HG03108 (cell line): ENCODE measurements at regions not wholly inside any gene's neighbourhood (a gene's known extent, or its start where the extent isn't known, plus 50 kb on each side); places are given as distances from the start of the nearest gene placed in this dataset.
"Not testable (repeated sequence)": the region's sequence is repeated elsewhere in the genome, so short reads cannot be mapped to it uniquely, and the experiment has no call there.

Experiments
- ATAC-seq: cut with Tn5 transposase; IDR thresholded peaks from one replicate; pipeline ENCODE4 v1.9.1; 2021; ENCODE audit warnings: moderate library complexity; ENCODE audit not compliant: unreplicated experiment

- no peak for ATAC-seq
Measured at GRCh38 chr12:97977870-97978405, 515.3 kb downstream of the RMST start.

DNA sequence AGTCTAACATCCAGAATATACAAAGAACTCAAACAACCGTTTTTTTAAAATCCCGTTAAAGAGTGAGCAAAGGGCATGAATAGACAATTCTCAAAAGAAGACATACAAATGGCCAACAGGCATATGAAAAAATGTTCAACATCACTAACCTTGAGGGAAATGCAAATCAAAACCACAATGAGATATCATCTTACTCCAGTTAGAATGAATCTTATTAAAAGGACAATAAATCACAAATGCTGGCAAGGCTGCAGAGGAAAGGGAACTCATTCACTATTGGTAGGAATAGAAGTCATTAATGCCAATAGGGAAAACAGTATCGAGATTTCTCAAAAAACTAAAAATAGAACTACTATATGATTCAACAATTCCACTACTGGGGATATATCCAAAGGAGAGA, 520.1 kb downstream of the RMST start:
- ATAC-seq: no peak

- no peak for ATAC-seq
Measured at GRCh38 chr12:97983796-97984195, 521.2 kb downstream of the RMST start.

GRCh38 chr12:97984436-97984835, 521.8 kb downstream of the RMST start:
- no peak for ATAC-seq

- ATAC-seq: no peak
Measured at GRCh38 chr12:97984974-97985580, 522.5 kb downstream of the RMST start.

DNA sequence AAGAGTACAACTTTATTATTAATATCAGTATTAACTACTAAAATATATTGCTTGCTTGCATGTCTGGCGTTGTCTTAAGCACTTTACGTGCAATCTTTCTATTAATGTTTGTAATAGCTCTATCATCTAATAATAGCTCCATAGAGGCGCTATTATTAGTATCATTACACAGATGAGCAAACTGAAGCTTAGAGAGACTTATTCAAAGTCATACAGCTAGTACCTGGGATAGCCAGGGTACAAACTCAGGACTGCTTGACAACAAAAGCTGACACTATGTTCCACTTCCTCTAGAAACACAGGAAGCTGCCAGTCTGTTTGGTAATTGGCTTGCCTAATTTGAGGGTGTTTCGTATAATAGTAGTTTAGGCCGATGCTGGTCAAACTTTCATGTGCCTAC, 523.2 kb downstream of the RMST start:
- ATAC-seq: no peak

GRCh38 chr12:97988588-97988987, 526.0 kb downstream of the RMST start:
- ATAC-seq: not testable (repeated sequence)

GRCh38 chr12:97989366-97989940, 525.9 kb upstream of the TMPO start:
- no peak for ATAC-seq

DNA sequence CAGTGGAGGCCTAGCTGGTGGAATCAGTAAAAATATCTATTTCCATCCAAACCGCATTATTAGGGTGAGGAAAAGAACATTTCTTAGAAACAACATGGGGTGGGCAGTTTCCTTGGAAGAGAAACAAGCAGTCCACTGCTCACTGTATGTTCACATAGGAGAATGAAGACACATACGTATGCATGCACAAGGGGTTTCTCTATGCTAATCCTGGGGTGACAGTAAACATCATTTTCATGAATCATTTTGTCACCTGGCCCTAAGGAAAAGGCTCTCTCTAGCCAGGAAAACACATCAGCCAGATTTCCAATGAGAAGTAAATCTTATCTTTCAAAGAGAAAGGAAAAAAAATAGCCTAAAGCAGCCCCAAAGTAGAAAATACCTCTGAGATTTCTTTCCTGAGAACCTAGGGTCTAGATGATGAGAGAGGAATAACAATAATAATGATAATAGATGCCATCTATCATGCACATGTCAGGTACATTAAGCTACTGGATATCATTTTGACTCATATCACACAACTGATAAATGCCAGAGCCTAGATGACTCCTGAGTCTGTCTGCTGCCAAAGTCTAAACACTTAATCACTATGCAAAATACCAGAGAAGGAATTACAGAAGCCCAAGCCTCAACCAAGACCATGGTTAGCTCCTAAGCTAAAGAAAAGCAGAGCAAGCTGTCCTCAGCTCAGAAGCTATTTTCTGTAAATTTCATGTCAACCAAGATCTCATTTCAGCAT, 520.5 kb upstream of the TMPO start:
- ATAC-seq: no peak

DNA sequence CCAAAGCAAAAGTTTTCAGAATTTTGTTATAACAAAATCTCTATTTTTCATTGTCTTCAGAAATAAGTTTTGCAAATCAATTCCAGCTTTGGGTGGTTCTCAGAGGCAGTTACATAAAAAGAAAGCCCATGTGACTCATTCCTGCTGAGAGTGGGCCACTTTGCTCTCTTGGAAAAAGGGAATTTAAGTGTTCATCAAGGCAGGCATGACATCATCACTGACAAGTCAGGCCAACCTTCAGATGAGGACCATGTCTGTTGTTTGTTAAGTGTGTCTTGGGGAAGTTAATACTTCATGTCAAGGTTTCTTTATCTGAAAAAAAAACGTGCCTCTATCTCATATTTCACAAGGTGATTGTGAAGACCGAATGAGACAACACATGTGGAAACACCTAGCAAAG, 519.8 kb upstream of the TMPO start:
- no peak for ATAC-seq

DNA sequence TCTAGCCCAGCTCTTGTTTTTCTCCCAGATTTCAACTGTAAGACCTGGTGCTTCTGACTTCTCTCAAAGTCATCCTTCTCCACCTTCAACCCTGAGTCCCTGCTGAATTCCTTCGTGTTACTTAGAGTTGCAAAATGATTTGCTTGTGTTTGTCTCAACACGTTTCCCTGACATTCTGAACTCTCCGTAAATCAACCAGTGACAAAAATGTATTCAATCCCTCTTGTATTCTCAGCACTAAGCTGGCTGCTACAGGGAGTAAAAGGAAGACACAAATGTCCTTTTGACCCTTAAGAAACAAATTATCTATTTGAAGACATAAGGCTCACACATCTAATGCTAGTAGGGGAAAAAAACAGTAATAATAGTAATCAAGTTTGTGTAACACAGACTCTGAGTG, 514.0 kb upstream of the TMPO start:
- ATAC-seq: no peak

DNA sequence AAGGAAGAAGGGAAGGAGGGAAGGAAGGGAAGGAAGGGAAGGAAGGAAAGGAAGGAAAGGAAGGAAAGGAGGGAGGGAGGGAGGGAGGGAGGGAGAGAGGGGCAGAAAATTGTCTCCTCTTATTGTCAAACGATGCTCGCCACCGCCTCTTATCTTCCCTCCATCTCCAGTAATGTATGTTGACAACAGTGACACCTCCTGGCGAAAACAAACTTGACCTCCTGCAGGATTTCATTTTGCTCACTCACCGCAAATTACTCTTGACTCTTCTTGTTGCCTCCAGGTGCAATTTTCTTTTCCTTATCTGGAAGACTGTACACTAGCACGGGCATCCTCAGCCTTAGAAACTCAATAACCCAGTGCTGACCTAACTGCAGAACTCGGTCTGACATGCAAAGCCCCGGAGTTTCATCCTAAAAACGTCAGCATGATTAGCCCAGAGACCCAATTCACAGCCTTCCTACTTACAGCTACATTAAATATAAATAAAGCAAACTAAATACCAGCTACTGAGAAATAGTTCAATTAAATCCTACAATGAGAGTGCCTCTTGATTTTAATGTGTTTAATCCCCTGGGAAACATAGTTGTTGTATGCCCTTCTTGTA, 512.4 kb upstream of the TMPO start:
- no peak for ATAC-seq

DNA sequence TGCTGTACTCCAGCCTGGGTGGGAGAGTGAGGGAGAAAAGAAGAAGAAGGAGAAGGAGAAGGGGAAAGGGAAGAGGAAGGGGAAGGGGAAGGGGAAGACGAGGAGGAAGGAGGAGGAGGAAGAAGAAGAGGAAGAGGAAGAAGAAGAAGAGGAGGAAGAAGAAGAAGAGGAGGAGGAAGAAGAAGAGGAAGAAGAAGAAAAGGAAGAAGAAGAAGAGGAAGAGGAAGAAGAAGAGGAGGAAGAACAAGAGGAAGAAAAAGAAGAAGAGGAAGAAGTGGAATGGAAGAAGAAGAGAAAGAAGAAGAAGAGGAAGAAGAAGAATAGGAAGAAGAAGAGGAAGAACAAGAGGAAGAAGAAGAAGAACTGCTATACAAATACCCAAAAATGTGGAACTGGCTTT, 507.4 kb upstream of the TMPO start:
- no peak for ATAC-seq

- ATAC-seq: no peak
Measured at GRCh38 chr12:98013560-98013959, 501.8 kb upstream of the TMPO start.

GRCh38 chr12:98018836-98019235, 496.6 kb upstream of the TMPO start:
- no peak for ATAC-seq

DNA sequence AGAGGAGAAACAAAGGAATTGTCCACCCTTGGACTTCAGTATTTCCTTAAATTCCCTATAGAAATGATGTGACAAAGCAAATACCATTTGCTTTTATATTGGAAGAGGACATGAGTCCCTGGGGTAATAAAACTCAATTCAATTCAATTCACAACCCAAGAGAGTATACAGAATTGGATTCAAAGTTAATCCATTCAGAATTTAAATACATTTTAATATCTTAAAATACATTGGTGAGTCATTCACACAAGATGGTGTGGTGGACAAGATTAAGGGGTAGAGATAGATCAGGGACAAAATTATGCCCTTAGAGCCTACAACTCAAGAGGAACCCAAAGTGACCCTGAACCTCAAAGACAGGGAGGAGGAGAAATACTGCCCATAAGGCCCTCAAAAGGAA, 495.0 kb upstream of the TMPO start:
- no peak for ATAC-seq

- ATAC-seq: no peak
Measured at GRCh38 chr12:98022961-98023360, 492.4 kb upstream of the TMPO start.

DNA sequence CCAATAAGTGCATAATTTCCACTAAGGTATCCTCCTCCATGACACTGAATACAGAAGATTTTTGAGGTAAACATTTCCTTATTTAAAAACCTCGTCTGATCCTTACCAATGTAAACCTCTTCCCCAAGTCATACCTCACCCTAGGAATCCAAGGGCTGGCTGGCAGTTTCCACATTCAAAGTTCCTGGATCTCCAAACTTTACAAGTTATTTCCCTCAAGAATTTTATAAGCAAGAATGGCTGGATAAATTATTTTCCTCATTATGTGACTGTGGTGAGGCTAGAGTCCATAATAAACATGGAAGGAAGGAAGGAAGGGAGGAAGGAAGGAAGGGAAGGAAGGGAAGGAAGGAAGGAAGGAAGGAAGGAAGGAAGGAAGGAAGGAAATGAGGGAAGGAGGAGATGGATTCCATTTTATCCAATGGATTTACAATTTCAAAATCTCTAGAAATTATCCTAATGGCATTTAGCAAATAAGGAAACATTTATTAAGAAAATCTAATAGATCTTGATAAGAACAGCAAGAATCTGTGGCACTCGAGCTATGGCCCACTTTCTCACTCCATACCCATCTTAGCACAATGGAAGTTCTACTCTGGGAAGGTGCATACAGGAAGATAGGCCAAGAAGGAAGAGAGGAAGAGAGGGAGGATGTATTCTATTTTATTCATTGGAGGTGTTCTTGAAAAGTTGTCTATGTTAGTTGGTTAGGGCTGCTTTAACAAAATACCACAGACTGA, 477.8 kb upstream of the TMPO start:
- no peak for ATAC-seq

GRCh38 chr12:98042668-98043067, 472.7 kb upstream of the TMPO start:
- no peak for ATAC-seq

- ATAC-seq: no peak
Measured at GRCh38 chr12:98045395-98045794, 470.0 kb upstream of the TMPO start.

- no peak for ATAC-seq
Measured at GRCh38 chr12:98048326-98048725, 467.1 kb upstream of the TMPO start.
